GM23338 (cell line): ENCODE measurements at regions not wholly inside any gene's neighbourhood (a gene's known extent, or its start where the extent isn't known, plus 50 kb on each side); places are given as distances from the start of the nearest gene placed in this dataset.

ENCODE experiments used
- ATAC-seq: fragments of 200-7000 bp; cut with Tn5 transposase; 3 replicates; pipeline ENCODE4 v1.9.1; 2020
- DNase-seq: peaks from one replicate; pipeline ENCODE4 v3.0.0-alpha.2; 2015; ENCODE audit warnings: low spot score
- H2AFZ ChIP-seq: fragments of 200-600 bp; sonication (generic); 2 replicates; pipeline ENCODE4 v1.8.0; 2016; ENCODE audit warnings: antibody characterized with exemption, mild to moderate bottlenecking, moderate library complexity
- H3F3A ChIP-seq: fragments of 200-600 bp; sonication (generic); replicated peaks from 2 replicates; pipeline ENCODE4 v1.8.0; 2017; ENCODE audit warnings: antibody characterized with exemption, mixed run types, low read depth
- H3K27ac ChIP-seq: fragments of 200-600 bp; sonication (generic); 2 replicates; pipeline ENCODE4 v1.6.1; 2016; ENCODE audit warnings: low read depth
- H3K27me3 ChIP-seq: fragments of 200-600 bp; sonication (generic); 2 replicates; pipeline ENCODE4 v1.8.0; 2016; ENCODE audit warnings: mild to moderate bottlenecking, mixed run types, moderate library complexity; ENCODE audit not compliant: insufficient read depth
- H3K36me3 ChIP-seq: fragments of 200-600 bp; sonication (generic); 2 replicates; pipeline ENCODE4 v1.8.0; 2016; ENCODE audit warnings: mild to moderate bottlenecking; ENCODE audit not compliant: insufficient read depth
- H3K4me1 ChIP-seq: fragments of 200-600 bp; sonication (generic); 2 replicates; pipeline ENCODE4 v1.8.0; 2016; ENCODE audit warnings: mild to moderate bottlenecking, moderate library complexity; ENCODE audit not compliant: insufficient read depth
- H3K4me2 ChIP-seq: fragments of 200-600 bp; sonication (generic); 2 replicates; pipeline ENCODE4 v1.7.1; 2017; ENCODE audit warnings: mixed run types
- H3K4me3 ChIP-seq: fragments of 200-600 bp; sonication (generic); 2 replicates; pipeline ENCODE4 v1.6.1; 2016; ENCODE audit warnings: mixed run types
- H3K79me2 ChIP-seq: fragments of 200-600 bp; sonication (generic); replicated peaks from 2 replicates; pipeline ENCODE4 v1.8.0; 2017; ENCODE audit warnings: mild to moderate bottlenecking; ENCODE audit not compliant: insufficient read depth
- H3K9me2 ChIP-seq: fragments of 200-600 bp; sonication (generic); 2 replicates; pipeline ENCODE4 v1.8.0; 2017; ENCODE audit not compliant: insufficient read depth
- H4K20me1 ChIP-seq: fragments of 200-600 bp; sonication (generic); replicated peaks from 2 replicates; pipeline ENCODE4 v1.8.0; 2017; ENCODE audit warnings: mild to moderate bottlenecking; ENCODE audit not compliant: insufficient read depth
- H3K27ac Mint-ChIP-seq: 2 replicates; pipeline ENCODE4 v1.8.0; 2020; ENCODE audit warnings: inconsistent platforms, mild to moderate bottlenecking, moderate library complexity, mixed read lengths
- H3K27me3 Mint-ChIP-seq: 3 replicates; pipeline ENCODE4 v1.8.0; 2022; ENCODE audit warnings: low read depth, mild to moderate bottlenecking, moderate library complexity, mixed read lengths, inconsistent platforms; ENCODE audit not compliant: insufficient read depth, poor library complexity
- H3K36me3 Mint-ChIP-seq: 3 replicates; pipeline ENCODE4 v1.8.0; 2021; ENCODE audit warnings: low read depth, mild to moderate bottlenecking, inconsistent platforms, moderate library complexity, mixed read lengths
- H3K4me1 Mint-ChIP-seq: 3 replicates; pipeline ENCODE4 v1.8.0; 2020; ENCODE audit warnings: mild to moderate bottlenecking, inconsistent platforms, mixed read lengths
- H3K4me3 Mint-ChIP-seq: 3 replicates; pipeline ENCODE4 v1.8.0; 2021; ENCODE audit warnings: moderate library complexity, mild to moderate bottlenecking, inconsistent platforms, mixed read lengths
- H3K9me3 Mint-ChIP-seq: 3 replicates; pipeline ENCODE4 v1.8.0; 2020; ENCODE audit warnings: moderate library complexity, mild to moderate bottlenecking, inconsistent platforms, mixed read lengths
- CREB1 ChIP-seq: fragments of 250-450 bp; sonication (Bioruptor Pico); IDR thresholded peaks from 2 replicates; pipeline ENCODE4 v1.5.0; 2020; ENCODE audit warnings: low read depth, mild to moderate bottlenecking, moderate library complexity
- CTCF ChIP-seq, 2 experiments: fragments of 200-600 bp in 1 of 2; sonication (generic) in 1 of 2; conservative IDR thresholded peaks; 2 replicates each; pipeline versions ENCODE4 v1.5.1 to v1.6.1; 2016 to 2017; ENCODE audit warnings: antibody characterized with exemption in 2 of 2, low read depth in 2 of 2, mild to moderate bottlenecking in 2 of 2, moderate library complexity in 1 of 2
- EZH2 ChIP-seq: fragments of 200-600 bp; sonication (generic); IDR thresholded peaks from one replicate; pipeline ENCODE4 v1.8.0; 2017; ENCODE audit warnings: antibody characterized with exemption, mild to moderate bottlenecking, low read depth; ENCODE audit not compliant: unreplicated experiment
- EZH2phosphoT487 ChIP-seq: fragments of 200-600 bp; sonication (generic); IDR thresholded peaks from one replicate; pipeline ENCODE4 v1.8.1; 2018; ENCODE audit warnings: antibody characterized with exemption; ENCODE audit not compliant: unreplicated experiment
- JUNB ChIP-seq: IDR thresholded peaks from one replicate; pipeline ENCODE4 v1.6.1; 2016; ENCODE audit warnings: antibody characterized with exemption; ENCODE audit not compliant: unreplicated experiment
- NANOG ChIP-seq: IDR thresholded peaks from 2 replicates; pipeline ENCODE4 v1.6.1; 2016; ENCODE audit warnings: antibody characterized with exemption, borderline replicate concordance
- POLR2AphosphoS5 ChIP-seq: IDR thresholded peaks from 2 replicates; pipeline ENCODE4 v1.6.1; 2016; ENCODE audit warnings: antibody characterized with exemption, low read depth
- REST ChIP-seq: IDR thresholded peaks from one replicate; pipeline ENCODE4 v1.6.1; 2018; ENCODE audit warnings: antibody characterized with exemption; ENCODE audit not compliant: unreplicated experiment
- STAT1 ChIP-seq: IDR thresholded peaks from one replicate; pipeline ENCODE4 v1.6.1; 2016; ENCODE audit warnings: antibody characterized with exemption; ENCODE audit not compliant: unreplicated experiment
- ZNF462 ChIP-seq: fragments of 250-450 bp; sonication (Bioruptor Pico); IDR thresholded peaks from 2 replicates; pipeline ENCODE4 v1.5.0; 2020; ENCODE audit warnings: mild to moderate bottlenecking, moderate library complexity

GRCh38 chr12:76155157-76155670, 70.7 kb upstream of the NAP1L1 start:
- no peaks in the 10 kb centered on the region for H3K27me3 Mint-ChIP-seq
- no peak for ATAC-seq
- Histone ChIP-seq H3K79me2 (no peaks in the 10 kb centered on the region), H3K9me2 (no peaks in the 10 kb centered on the region), H3K4me1 (peaks cover 5% of the 10 kb centered on the region; the same call in 1 of the 2 replicates), H3K36me3 (no peaks in the 10 kb centered on the region), H3K27me3 (no peaks in the 10 kb centered on the region), H3K27ac (no peak overlapping the region), H4K20me1 (no peaks in the 10 kb centered on the region), H3K4me2 (no peak overlapping the region), H2AFZ (no peak overlapping the region), H3K4me3 (no peak overlapping the region), H3F3A (no peaks in the 10 kb centered on the region)
- H3K9me3 Mint-ChIP-seq = no peaks in the 10 kb centered on the region
- H3K36me3 Mint-ChIP-seq = no peaks in the 10 kb centered on the region
- no peak for TF ChIP-seq CREB1 (CRISPR knock-in tag)
- no peak for TF ChIP-seq NANOG
- no peak for TF ChIP-seq STAT1
- TF ChIP-seq REST = no peak
- no peak for TF ChIP-seq CTCF (conservative IDR thresholded peaks at IDR 0.05; ENCODE audit: low read depth in 2 of 2)
- no peak for TF ChIP-seq EZH2
- TF ChIP-seq POLR2AphosphoS5 = no peak
- no peak for TF ChIP-seq EZH2phosphoT487
- no peak for TF ChIP-seq JUNB
- no peak for TF ChIP-seq ZNF462
- no peak overlapping the region for H3K27ac Mint-ChIP-seq
- no peak overlapping the region for H3K4me3 Mint-ChIP-seq
- DNase-seq = no peak
- H3K4me1 Mint-ChIP-seq = peaks cover 7% of the 10 kb centered on the region; the same call in 2 of the 3 replicates
